ENCODE measurements at regions not wholly inside any gene's neighbourhood (a gene's known extent, or its start where the extent isn't known, plus 50 kb on each side); places are given as distances from the start of the nearest gene placed in this dataset.
"Not testable (repeated sequence)": the region's sequence is repeated elsewhere in the genome, so short reads cannot be mapped to it uniquely, and the experiment has no call there.

- DNase-seq, result peak; percentile 41
These were observed 124.0 kb upstream of the NOCT start for GRCh38 chr4:138891631-138892031.

DNA sequence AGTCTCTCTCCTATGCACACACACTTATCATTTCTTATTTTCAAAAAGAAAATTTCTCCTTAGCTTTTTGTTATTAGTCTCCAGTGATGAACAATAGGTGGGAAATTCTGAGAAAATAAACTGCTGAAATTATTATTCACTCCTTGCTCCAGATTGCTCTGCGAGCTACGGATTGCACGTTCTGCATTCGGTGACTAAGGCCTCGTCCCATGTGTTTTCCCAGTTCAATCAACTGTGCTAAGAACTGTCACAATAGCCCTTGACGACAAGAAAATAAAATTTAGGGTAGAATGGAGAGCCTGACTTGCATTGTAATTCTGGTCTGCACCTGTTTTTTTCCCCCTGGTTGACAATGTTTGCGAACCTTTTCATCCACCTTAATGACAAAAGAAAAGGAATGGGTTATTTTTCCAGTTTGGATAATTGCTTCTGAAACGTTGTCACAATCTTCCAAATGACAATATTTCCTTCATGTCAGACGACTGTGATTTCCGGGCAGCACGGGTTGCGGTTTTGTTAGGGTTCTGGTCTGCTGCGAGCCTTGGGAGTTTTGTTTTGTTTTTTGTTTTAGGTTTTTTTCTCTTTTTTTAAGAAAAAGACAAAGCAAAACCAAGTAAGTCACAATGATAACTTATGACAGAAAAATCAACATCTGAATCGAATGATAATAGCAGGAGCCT, 124.5 kb upstream of the NOCT start:
- DNase-seq, result no peak

GRCh38 chr4:138889216-138889615, 126.4 kb upstream of the NOCT start:
- no peak for DNase-seq

- DNase-seq, result no peak
These were observed 127.8 kb upstream of the NOCT start for GRCh38 chr4:138887741-138888140.

DNA sequence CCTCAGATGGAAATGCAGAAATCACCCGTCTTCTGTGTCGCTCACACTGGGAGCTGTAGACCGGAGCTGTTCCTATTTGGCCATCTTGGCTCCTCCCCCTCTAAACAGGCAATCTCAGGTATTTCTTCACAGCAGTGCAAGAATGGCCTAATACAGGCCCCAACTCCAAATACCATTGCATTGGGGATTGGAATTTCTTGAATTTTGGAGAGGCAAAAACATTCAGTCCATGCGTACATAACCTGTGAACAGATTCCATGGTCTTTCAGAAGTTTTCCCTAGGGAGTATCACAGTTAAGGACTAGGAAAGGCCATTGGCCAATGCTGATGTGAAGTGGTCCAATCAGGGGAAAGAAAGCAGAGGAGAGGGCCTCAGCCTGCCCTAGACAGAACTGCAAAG, 128.2 kb upstream of the NOCT start:
- no peak for DNase-seq

- no peak for DNase-seq
These were observed 135.8 kb upstream of the NOCT start for GRCh38 chr4:138879757-138880156.

DNA sequence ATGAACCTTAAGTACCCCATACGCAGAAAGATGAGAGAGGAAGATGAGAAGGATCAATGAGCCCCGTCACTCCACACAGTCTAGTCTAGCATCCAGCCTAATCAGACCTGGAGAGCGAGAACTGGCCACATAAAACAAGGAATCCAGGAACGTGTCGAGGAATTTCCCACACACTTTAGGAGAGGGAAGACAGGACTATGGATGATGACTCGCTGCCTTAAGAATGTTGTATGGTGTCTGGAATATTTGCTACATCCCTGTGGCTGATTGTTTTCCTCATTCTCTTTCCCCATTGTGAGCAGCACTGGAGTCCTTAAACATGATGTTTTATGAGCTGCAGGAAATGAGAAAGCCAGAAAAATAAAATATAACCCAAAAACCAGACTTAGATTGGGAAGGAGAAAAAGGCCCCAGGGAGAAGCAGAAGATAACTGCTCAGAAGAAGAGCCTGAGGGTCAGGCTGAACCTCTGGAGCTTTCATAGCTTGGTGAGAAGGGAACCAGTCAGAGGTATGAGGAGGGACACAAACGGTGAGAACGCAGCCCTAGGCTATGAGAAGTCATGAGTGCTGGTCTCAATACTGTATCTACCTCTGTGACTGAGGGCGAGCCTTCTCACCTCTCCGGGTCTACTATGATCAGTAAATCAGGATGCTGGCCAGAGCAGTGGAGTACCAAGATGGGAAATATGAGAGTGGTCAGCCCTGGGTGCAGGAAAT, 139.5 kb upstream of the NOCT start:
- DNase-seq, result peak; percentile 97

DNA sequence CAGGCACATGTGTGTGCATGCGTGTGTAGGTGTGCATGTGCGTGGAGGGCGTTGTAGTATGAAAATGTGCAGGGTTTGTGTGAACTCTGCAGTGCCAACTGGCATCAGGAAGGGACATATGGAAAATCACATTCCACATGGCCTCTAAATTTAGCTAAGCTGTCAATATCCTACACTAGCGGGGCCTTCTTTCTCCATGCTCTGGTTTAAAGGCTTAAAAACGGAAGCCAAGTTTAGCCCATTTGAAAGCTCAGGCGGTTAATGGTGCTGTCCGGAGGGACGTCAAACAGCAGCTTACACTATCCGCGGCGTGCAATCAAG, 144.1 kb upstream of the NOCT start:
- no peak for DNase-seq

DNA sequence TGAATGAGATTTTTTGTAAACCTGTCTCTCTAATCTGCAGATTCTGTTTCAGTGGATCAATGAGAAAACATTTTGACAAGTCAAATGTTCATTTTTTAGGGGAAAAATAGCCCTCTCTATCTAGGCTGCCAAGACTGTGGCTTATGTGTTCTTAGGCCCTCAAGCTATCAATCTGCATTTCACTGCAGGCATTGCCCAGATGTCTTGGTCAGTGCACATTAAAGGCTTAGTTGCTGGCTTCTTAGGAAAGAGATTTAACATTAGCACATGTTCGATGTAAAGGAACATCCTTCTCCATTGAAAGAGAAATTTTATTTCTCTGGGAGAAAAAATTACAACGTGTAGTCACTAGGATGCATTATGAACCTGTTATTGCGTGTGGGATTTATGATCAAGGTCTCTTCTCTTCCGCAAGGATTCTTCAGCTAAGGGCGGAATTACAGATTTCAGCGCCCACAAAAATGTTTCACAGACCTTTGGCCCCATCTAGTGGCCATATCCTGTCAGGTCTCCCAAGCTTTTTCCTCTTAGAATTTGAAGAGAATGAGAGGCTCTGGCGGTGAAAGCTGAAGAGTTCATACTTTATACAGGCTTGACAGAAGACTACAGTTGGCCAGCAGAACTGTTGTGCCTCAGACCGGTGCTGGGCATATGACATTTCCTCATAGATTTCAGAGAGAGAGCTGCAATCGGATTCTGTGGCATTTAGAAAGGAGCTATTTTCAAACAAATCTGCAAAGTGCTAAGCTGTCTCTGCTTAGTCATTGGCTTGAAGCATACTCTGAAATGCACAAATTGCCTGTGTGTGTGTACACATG, 144.6 kb upstream of the NOCT start:
- peak; percentile 72 for DNase-seq

DNA sequence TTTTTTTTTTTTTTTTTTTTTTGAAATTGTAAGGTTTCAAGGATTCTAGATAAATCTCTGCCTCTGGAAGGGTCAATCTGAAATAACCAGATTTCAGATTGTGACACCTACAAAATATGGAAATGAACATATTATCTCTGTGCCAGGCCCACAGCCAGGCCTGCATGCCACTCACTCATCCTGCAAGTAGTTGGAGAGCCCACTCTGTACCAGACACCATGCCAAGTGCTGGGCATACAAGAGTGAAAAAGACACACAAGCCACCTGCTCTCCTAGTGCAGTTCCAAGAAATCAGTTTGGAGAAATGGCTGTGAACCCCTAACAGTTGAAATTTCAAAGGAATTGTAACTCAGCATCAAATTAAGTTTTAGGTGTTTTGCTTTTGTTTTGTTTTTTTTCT, 145.9 kb upstream of the NOCT start:
- no peak for DNase-seq

DNA sequence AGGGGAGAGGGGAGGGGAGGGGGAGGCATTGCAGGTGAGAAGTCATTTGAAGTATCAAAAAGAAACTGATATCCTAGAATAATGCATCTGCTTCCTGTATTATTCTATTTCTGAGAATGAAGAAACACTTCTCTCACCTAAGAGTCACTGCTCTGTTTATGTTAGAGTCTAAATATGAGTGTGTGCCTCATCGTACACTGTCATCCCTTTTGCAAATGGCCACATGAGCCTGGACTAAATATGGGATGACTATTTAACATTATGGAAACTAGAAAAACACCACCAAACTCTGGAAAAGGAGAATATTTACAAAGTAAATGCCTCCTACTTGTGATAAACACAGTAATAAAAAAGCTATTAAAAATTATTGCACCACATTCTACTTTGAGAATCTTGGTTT, 146.4 kb upstream of the NOCT start:
- no peak for DNase-seq

DNA sequence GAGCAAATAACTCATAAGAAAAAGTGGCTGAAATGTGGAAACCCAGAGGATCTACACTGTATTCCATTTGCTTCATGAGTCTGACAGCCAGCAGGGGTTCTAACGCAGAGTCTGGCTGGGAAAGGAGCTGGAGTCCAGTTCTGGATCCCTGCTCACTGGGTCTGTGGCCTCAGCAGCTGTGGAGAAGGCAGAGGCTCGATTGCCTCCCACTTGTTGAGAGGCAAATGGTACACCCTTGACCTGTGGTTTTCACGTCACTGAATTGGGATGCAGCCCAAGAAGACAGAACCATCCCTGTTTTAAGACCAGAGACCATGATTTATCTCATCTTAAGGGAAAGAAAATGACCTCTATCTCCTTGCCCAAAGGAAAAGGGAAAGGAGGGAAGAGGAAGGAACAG, 147.0 kb upstream of the NOCT start:
- DNase-seq, result no peak

DNA sequence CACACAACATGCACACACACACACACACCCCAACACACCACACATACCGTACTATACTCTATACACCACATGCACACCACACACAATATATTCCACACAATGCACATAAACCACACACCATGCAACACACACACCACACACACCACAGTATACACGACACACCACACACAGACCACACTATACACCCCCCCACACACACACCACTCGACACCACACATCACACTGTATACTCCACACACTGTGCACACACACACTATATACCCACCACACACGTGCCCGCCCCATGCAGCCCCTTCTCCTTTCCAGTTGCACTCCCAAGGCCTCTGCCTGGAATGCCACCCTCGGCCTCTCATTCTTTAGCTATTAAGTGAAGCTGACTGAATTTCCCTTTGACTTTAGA, 148.2 kb upstream of the NOCT start:
- DNase-seq, result no peak

DNA sequence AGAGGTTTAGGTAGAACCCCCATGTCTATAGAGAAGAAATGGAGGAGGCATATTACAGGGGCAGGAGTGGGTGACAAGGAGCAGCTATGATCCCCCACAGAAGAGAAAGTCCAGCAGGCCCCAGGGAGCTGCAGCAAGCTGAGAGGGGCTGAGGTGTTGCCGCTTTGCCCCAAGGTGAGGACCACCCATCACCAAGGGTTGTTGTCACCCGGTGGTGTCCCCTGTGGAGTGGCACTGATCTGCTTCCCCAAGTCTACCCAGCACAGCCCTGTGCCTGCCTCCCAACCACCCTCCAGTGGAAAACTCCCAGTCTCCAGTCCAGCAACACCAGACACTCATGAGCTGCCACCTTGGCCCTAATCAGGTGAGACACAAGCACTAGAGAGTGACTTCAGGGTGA, 149.3 kb upstream of the NOCT start:
- no peak for DNase-seq

- no peak for DNase-seq
These were observed 149.8 kb upstream of the NOCT start for GRCh38 chr4:138865765-138866164.

- no peak for DNase-seq
These were observed 150.4 kb upstream of the NOCT start for GRCh38 chr4:138864961-138865720.

DNA sequence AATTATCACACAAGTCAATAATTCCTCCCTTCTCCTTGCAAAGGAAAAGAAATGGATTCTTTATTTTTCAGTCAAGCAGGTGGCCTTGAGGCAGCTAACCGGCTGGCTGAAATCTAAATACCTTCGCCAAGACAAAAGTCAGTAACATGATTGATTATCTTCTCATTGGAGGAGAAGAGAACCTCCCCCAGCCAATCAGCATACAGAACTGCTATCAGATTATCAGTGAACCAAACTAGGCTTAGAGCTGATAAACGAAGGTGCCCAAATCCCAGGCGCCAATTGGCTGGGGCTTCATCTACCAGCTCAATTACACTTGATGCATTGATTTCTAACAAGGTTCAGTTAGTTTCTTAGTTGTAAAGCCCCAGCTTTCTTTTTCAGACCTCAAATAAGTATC, 152.4 kb upstream of the NOCT start:
- no peak for DNase-seq

- peak; percentile 83 for DNase-seq
These were observed 154.4 kb upstream of the NOCT start for GRCh38 chr4:138861135-138861534.

DNA sequence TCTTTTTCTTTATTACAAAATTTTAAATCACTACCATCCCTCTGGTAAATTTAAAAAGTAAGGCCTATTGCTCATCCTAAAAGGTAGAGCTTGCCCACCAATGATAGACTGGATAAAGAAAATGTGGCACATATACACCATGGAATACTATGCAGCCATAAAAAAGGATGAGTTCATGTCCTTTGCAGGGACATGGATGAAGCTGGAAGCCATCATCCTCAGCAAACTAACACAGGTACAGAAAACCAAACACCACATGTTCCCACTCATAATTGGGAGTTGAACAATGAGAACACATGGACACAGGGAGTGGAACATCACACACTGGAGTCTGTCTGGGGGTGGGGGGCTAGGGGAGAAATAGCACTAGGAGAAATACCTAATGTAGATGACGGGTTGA, 155.2 kb upstream of the NOCT start:
- DNase-seq, result not testable (repeated sequence)

GRCh38 chr4:138859254-138859653, 156.3 kb upstream of the NOCT start:
- no peak for DNase-seq

- no peak for DNase-seq
These were observed 157.2 kb upstream of the NOCT start for GRCh38 chr4:138858419-138858818.

DNA sequence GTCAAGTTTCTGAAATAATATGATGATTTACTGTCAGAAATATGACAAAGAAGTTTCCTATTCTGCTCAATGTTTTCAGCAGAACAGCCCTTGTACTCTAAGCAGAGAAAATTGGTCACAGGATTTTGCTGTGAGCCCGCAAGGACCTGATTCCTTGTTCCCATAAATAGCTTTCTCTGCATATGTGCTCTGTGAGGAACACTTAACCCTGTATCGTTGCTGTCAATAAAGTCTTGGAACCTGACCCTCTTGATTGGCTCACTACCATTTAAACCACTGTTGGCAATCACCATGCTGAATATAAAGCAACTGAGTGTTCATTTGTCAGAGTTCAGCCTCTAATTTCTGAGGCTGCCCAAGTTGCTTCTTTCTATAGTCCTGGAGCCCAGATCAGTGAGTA, 158.2 kb upstream of the NOCT start:
- DNase-seq, result no peak

DNA sequence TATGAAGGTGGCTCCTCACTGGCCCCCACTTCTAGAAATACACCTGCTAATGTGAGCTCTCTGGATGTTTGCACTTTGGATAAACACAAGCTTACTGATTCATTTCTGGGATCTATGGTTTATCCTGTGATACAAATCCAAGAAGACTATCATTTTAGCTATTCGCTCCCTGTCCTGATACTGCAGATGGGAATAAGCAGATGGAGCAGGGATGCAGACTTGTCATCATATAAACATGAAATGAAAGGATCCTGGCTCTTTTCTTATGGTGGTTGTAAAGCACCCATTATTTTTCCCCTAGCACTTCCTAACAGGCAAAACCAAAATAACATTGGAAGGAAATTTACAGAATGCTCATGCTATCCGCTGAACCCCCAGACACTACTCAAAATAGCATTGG, 162.9 kb upstream of the NOCT start:
- no peak for DNase-seq
